Smooth muscle cell (in vitro differentiated cells): ENCODE measurements at regions not wholly inside any gene's neighbourhood (a gene's known extent, or its start where the extent isn't known, plus 50 kb on each side); places are given as distances from the start of the nearest gene placed in this dataset.

ENCODE experiments used
- DNase-seq: peaks from one replicate; lab custom pipeline; 2025; ENCODE audit not compliant: unreplicated experiment; lab: John Stamatoyannopoulos, UW
- H2AFZ ChIP-seq: fragments of 200-600 bp; sonication (generic); 2 replicates; pipeline ENCODE4 v1.6.0; 2016; ENCODE audit warnings: antibody characterized with exemption, low read depth, mild to moderate bottlenecking
- H3F3A ChIP-seq: fragments of 200-600 bp; sonication (generic); 2 replicates; pipeline ENCODE4 v1.6.0; 2017; ENCODE audit warnings: antibody characterized with exemption, low read depth
- H3K27ac ChIP-seq: fragments of 200-600 bp; sonication (generic); 2 replicates; pipeline ENCODE4 v1.5.1; 2016; ENCODE audit warnings: low read depth, mild to moderate bottlenecking
- H3K27me3 ChIP-seq: fragments of 200-600 bp; sonication (generic); 2 replicates; pipeline ENCODE4 v1.6.1; 2016; ENCODE audit warnings: low read depth, mild to moderate bottlenecking
- H3K36me3 ChIP-seq: fragments of 200-600 bp; sonication (generic); 2 replicates; pipeline ENCODE4 v1.5.1; 2016; ENCODE audit warnings: low read depth
- H3K4me1 ChIP-seq: fragments of 200-600 bp; sonication (generic); 2 replicates; pipeline ENCODE4 v1.5.1; 2016; ENCODE audit warnings: low read depth
- H3K4me2 ChIP-seq: fragments of 200-600 bp; sonication (generic); 2 replicates; pipeline ENCODE4 v1.6.0; 2016; ENCODE audit warnings: mild to moderate bottlenecking
- H3K4me3 ChIP-seq: fragments of 200-600 bp; sonication (generic); 2 replicates; pipeline ENCODE4 v1.5.1; 2016; ENCODE audit warnings: mild to moderate bottlenecking
- H3K79me2 ChIP-seq: fragments of 200-600 bp; sonication (generic); 2 replicates; pipeline ENCODE4 v1.6.0; 2016; ENCODE audit warnings: low read depth, mild to moderate bottlenecking
- H3K9ac ChIP-seq: fragments of 200-600 bp; sonication (generic); 2 replicates; pipeline ENCODE4 v1.6.0; 2016; ENCODE audit warnings: low read depth
- H3K9me3 ChIP-seq: fragments of 200-600 bp; sonication (generic); replicated peaks from 2 replicates; pipeline ENCODE4 v1.5.1; 2016; ENCODE audit warnings: low read depth
- H4K20me1 ChIP-seq: fragments of 200-600 bp; sonication (generic); 2 replicates; pipeline ENCODE4 v1.6.0; 2016; ENCODE audit warnings: low read depth
- CTCF ChIP-seq: fragments of 200-600 bp; sonication (generic); IDR thresholded peaks from 2 replicates; pipeline ENCODE4 v1.5.1; 2017; ENCODE audit warnings: borderline replicate concordance, mild to moderate bottlenecking, antibody characterized with exemption; ENCODE audit not compliant: insufficient read depth, poor library complexity, severe bottlenecking
- WGBS: methylation state at CpG from one replicate; pipeline ENCODE4 v1.1.7; 2016; ENCODE audit warnings: low lambda C conversion rate; 5-methylcytosine and 5-hydroxymethylcytosine counted together

GRCh38 chr9:79302569-79302968, 269.2 kb upstream of the TLE4 start:
- H3K9me3 ChIP-seq = no peaks in the 10 kb centered on the region
- no peak overlapping the region for H3K9ac ChIP-seq
- 29% methylated on average over 4 of the region's 4 CpGs for WGBS
- no peaks in the 10 kb centered on the region for H3K79me2 ChIP-seq
- H3K36me3 ChIP-seq = no peaks in the 10 kb centered on the region
- peaks cover 8% of the 10 kb centered on the region for H3K27me3 ChIP-seq
- no peak overlapping the region for H2AFZ ChIP-seq
- H3F3A ChIP-seq = no peaks in the 10 kb centered on the region
- no peak for TF ChIP-seq CTCF
- H4K20me1 ChIP-seq = no peaks in the 10 kb centered on the region
- H3K4me2 ChIP-seq = no peak overlapping the region
- no peak overlapping the region for H3K4me3 ChIP-seq
- no peak for DNase-seq
- no peak overlapping the region for H3K27ac ChIP-seq
- peaks cover 27% of the 10 kb centered on the region for H3K4me1 ChIP-seq

GRCh38 chr9:79308012-79308411, 263.8 kb upstream of the TLE4 start:
- H3F3A ChIP-seq = no peaks in the 10 kb centered on the region
- TF ChIP-seq CTCF = no peak
- H3K4me3 ChIP-seq = no peak overlapping the region
- no peak for DNase-seq
- H3K27me3 ChIP-seq = peaks cover 8% of the 10 kb centered on the region
- 62% methylated on average over 6 of the region's 6 CpGs for WGBS
- H3K36me3 ChIP-seq = no peaks in the 10 kb centered on the region
- H3K9ac ChIP-seq = no peak overlapping the region
- no peak overlapping the region for H2AFZ ChIP-seq
- H4K20me1 ChIP-seq = no peaks in the 10 kb centered on the region
- H3K27ac ChIP-seq = no peak overlapping the region
- no peaks in the 10 kb centered on the region for H3K79me2 ChIP-seq
- H3K4me2 ChIP-seq = no peak overlapping the region
- H3K4me1 ChIP-seq = peaks cover under 1% of the 10 kb centered on the region
- H3K9me3 ChIP-seq = no peaks in the 10 kb centered on the region

- Histone ChIP-seq H3K79me2 (no peaks in the 10 kb centered on the region), H3K4me1 (peaks cover 15% of the 10 kb centered on the region), H3K4me3 (no peak overlapping the region), H2AFZ (no peak overlapping the region), H3K27ac (no peak overlapping the region), H3K9me3 (no peaks in the 10 kb centered on the region), H4K20me1 (no peaks in the 10 kb centered on the region), H3K9ac (no peak overlapping the region), H3K36me3 (no peaks in the 10 kb centered on the region), H3F3A (no peaks in the 10 kb centered on the region), H3K4me2 (no peak overlapping the region), H3K27me3 (no peaks in the 10 kb centered on the region)
- WGBS = 79% methylated on average over 13 of the region's 13 CpGs
- TF ChIP-seq CTCF = no peak
- no peak for DNase-seq
Measured at GRCh38 chr9:79312686-79313421, 258.9 kb upstream of the TLE4 start.

GRCh38 chr9:79325501-79325900, 246.3 kb upstream of the TLE4 start:
- Histone ChIP-seq H3K27me3 (no peaks in the 10 kb centered on the region), H3K4me1 (no peaks in the 10 kb centered on the region), H3K4me3 (no peak overlapping the region), H4K20me1 (no peaks in the 10 kb centered on the region), H3F3A (no peaks in the 10 kb centered on the region), H3K27ac (no peak overlapping the region), H2AFZ (no peak overlapping the region), H3K79me2 (no peaks in the 10 kb centered on the region), H3K36me3 (no peaks in the 10 kb centered on the region), H3K4me2 (no peak overlapping the region), H3K9ac (no peak overlapping the region), H3K9me3 (no peaks in the 10 kb centered on the region)
- 65% methylated on average over 3 of the region's 3 CpGs for WGBS
- no peak for DNase-seq
- no peak for TF ChIP-seq CTCF
